ENCODE measurements at regions not wholly inside any gene's neighbourhood (a gene's known extent, or its start where the extent isn't known, plus 50 kb on each side); places are given as distances from the start of the nearest gene placed in this dataset.
"Not testable (repeated sequence)": the region's sequence is repeated elsewhere in the genome, so short reads cannot be mapped to it uniquely, and the experiment has no call there.

DNA sequence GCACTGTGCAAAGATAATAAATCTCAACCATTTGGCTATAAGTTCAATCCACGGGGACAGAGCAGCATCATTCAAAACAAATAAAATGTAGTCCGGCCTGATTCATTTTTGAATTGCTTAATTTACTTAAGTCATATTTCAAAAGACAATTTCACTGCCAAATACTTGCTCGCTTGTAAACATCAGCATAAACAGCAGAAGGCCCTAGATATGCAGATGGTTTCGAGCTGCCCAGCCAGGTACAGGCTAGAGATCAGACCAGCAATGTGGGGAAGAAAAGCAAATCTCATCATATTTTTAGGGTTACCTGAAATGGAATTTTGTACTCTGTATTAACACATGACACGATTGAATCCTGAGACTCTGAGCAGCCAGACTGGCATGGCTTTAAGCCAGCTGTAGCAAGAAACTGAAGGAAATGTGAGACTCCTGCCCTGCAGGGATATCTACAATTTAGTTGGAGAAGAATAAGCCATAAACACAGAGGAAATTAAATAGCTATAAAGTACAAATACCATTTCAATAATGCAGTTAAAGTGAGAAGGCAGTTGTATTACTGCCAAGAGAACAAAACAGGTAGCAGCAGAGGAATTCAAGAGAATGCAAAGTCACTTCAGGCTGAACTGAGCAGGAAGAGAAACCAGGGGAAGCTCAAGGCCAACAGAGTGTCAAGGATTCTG lies 440.3 kb downstream of the ETS1 start:
- FAIRE-seq, result no peak
- TF ChIP-seq POU2F2 (IDR thresholded peaks at IDR 0.05; ENCODE audit: low read depth, low read length) (no peak), TAF1 (IDR thresholded peaks at IDR 0.05; ENCODE audit: low read depth, low read length) (no peak), PAX5 (IDR thresholded peaks at IDR 0.05; ENCODE audit: insufficient read depth, low read length, severe bottlenecking) (no peak), POLR2A (IDR thresholded peaks at IDR 0.05; ENCODE audit: low read depth, low read length) (no peak), SPI1 (IDR thresholded peaks at IDR 0.05; ENCODE audit: low read depth, low read length) (no peak), POLR2AphosphoS5 (IDR thresholded peaks at IDR 0.05; ENCODE audit: low read depth, low read length) (no peak)
- no peak for DNase-seq (ENCODE audit: insufficient read length, low spot score)

DNA sequence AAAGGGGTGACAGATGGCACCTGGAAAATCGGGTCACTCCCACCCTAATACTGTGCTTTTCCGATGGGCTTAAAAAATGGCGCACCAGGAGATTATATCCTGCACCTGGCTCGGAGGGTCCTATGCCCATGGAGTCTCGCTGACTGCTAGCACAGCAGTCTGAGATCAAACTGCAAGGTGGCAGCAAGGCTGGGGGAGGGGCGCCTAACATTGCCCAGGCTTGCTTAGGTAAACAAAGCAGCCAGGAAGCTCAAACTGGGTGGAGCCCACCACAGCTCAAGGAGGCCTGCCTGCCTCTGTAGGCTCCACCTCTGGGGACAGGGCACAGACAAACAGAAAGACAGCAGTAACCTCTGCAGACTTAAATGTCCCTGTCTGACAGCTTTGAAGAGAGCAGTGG lies 447.1 kb downstream of the ETS1 start:
- not testable (repeated sequence) for DNase-seq (ENCODE audit: insufficient read length, low spot score); FAIRE-seq

DNA sequence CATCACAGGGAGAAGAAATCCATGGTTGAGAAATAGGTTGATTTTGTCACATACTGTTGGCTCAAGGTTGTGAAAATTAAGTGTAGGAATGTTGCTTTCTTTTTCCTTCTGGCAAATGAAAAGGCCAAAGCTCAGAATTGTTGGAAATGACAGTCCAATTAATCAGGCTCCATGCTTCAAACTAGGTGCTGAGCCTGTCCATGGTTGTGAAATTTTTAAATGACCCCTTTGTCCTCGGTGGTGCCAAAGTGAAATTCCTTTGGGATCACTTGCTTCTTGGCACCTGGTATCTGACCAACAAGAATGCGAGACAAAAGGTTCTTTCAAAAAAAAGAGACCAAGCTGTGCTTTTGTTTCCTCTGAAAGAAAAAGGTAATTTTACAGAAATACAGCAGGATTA lies 451.9 kb downstream of the ETS1 start:
- TF ChIP-seq PAX5 (IDR thresholded peaks at IDR 0.05; ENCODE audit: insufficient read depth, low read length, severe bottlenecking) (no peak), POU2F2 (IDR thresholded peaks at IDR 0.05; ENCODE audit: low read depth, low read length) (no peak), TAF1 (IDR thresholded peaks at IDR 0.05; ENCODE audit: low read depth, low read length) (no peak), POLR2A (IDR thresholded peaks at IDR 0.05; ENCODE audit: low read depth, low read length) (no peak), POLR2AphosphoS5 (IDR thresholded peaks at IDR 0.05; ENCODE audit: low read depth, low read length) (no peak)
- DNase-seq (ENCODE audit: insufficient read length, low spot score) (no peak), FAIRE-seq (no peak)

DNA sequence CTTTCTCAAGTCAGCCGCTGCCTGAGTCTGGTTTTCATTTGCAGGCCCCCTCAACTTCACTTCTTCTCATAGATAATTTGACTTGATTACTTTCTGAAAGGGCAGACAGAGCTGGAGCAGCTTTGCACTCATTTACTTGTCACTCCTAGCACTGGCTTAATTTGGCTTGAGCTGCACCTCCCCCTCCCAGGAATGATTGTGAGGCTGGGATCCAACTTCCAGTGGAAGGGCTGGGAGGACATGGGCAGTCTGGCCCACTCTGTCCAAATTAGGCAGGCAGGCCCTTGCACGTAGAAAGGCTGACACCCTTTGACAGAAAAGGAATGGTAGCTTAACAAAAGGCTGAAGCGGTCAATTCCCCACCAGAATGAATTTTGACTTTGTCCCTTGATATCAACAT lies 453.9 kb downstream of the ETS1 start:
- TF ChIP-seq POLR2A (IDR thresholded peaks at IDR 0.05; ENCODE audit: low read depth, low read length) (no peak), TAF1 (IDR thresholded peaks at IDR 0.05; ENCODE audit: low read depth, low read length) (no peak), POLR2AphosphoS5 (IDR thresholded peaks at IDR 0.05; ENCODE audit: low read depth, low read length) (no peak), POU2F2 (IDR thresholded peaks at IDR 0.05; ENCODE audit: low read depth, low read length) (no peak), PAX5 (IDR thresholded peaks at IDR 0.05; ENCODE audit: insufficient read depth, low read length, severe bottlenecking) (no peak), SPI1 (IDR thresholded peaks at IDR 0.05; ENCODE audit: low read depth, low read length) (no peak)
- no peak for FAIRE-seq
- no peak for DNase-seq (ENCODE audit: insufficient read length, low spot score)

DNA sequence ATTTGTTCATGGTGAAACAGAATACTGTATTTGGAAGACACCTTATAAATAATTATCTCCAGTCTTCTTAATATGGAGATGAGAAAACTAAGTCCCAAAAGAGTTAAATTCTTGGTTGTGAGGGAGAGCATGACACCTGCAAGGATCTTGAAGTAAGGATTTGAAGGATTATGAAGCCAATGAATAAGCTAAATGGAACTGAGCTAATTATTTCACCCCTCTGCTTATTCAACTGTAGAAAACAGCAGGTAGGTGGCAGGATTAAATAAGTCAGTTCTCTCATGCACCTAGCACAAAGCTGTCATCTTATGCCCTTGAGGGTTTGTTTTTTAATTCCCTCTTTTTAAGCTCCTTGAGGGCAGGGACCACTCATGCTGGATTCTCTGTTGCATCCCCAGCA lies 457.3 kb downstream of the ETS1 start:
- FAIRE-seq (no peak), DNase-seq (ENCODE audit: insufficient read length, low spot score) (no peak)
- TF ChIP-seq POU2F2 (IDR thresholded peaks at IDR 0.05; ENCODE audit: low read depth, low read length) (no peak), POLR2AphosphoS5 (IDR thresholded peaks at IDR 0.05; ENCODE audit: low read depth, low read length) (no peak), POLR2A (IDR thresholded peaks at IDR 0.05; ENCODE audit: low read depth, low read length) (no peak), TAF1 (IDR thresholded peaks at IDR 0.05; ENCODE audit: low read depth, low read length) (no peak), SPI1 (IDR thresholded peaks at IDR 0.05; ENCODE audit: low read depth, low read length) (no peak), PAX5 (IDR thresholded peaks at IDR 0.05; ENCODE audit: insufficient read depth, low read length, severe bottlenecking) (no peak)

DNA sequence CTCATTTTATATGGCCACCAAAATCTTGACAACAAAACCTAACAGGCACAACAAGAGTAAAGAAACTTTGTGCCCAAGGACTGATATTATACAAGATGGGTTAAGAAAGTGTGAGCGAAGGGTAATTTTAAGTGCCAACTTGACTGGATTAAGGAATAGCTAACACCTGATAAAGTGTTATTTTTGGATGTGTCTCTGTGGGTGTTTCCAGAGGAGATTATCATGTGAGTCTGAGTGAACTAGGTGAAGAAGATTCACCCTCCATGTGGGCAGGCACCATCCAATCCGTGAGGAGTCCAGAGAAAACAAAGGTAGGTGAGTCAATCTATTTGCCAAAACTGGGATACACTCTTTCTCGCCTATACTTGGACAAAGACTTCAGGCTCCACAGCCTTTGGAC lies 461.6 kb downstream of the ETS1 start:
- DNase-seq (ENCODE audit: insufficient read length, low spot score) (no peak), FAIRE-seq (no peak)
- TF ChIP-seq PAX5 (IDR thresholded peaks at IDR 0.05; ENCODE audit: insufficient read depth, low read length, severe bottlenecking) (no peak), POLR2A (IDR thresholded peaks at IDR 0.05; ENCODE audit: low read depth, low read length) (no peak), POLR2AphosphoS5 (IDR thresholded peaks at IDR 0.05; ENCODE audit: low read depth, low read length) (no peak), TAF1 (IDR thresholded peaks at IDR 0.05; ENCODE audit: low read depth, low read length) (no peak), POU2F2 (IDR thresholded peaks at IDR 0.05; ENCODE audit: low read depth, low read length) (no peak), SPI1 (IDR thresholded peaks at IDR 0.05; ENCODE audit: low read depth, low read length) (no peak)

DNA sequence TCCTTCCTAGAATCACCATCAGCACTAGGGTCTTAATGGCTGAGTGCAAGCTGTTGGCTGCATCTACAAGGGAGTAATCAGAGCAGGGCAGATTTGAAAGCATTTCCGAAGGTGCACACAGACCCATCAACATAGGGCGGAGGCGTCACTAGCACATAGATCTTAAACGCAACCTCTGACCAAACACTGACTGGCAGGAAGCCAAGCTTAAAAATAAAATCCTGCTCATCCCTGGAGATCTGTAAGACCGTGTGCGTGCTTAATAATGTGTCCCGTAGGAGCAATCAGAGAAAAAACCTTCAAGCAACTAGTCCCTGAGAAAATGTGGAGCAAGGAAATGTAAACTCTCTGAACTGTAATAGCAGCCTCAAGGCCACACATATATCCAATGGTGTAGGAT lies 470.5 kb downstream of the ETS1 start:
- TF ChIP-seq POLR2A (IDR thresholded peaks at IDR 0.05; ENCODE audit: low read depth, low read length), result no peak
- no peak for TF ChIP-seq SPI1 (IDR thresholded peaks at IDR 0.05; ENCODE audit: low read depth, low read length)
- no peak for TF ChIP-seq PAX5 (IDR thresholded peaks at IDR 0.05; ENCODE audit: insufficient read depth, low read length, severe bottlenecking)
- TF ChIP-seq POLR2AphosphoS5 (IDR thresholded peaks at IDR 0.05; ENCODE audit: low read depth, low read length), result no peak
- TF ChIP-seq TAF1 (IDR thresholded peaks at IDR 0.05; ENCODE audit: low read depth, low read length), result no peak
- no peak for TF ChIP-seq POU2F2 (IDR thresholded peaks at IDR 0.05; ENCODE audit: low read depth, low read length)
- DNase-seq (ENCODE audit: insufficient read length, low spot score) (no peak), FAIRE-seq (no peak)

DNA sequence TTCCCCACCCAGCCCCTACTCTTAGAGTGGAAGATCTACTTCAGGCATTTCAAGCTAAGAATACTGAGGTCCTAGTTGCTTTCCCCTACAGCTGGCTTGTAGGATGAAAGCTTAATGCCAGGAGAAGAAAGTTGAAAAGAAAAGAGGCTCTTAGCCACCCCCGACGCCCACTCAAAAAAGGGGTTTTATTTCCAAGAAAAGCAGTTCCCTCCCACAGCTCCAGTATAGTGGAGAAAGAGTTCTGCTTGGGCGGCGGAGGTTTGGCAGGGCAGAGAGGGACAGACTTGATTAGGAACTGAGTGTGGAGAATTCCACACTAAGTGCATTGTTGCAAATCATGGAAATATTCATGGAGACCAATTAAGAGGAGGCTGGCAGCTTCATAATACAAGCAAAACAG lies 470.9 kb downstream of the ETS1 start:
- DNase-seq (ENCODE audit: insufficient read length, low spot score) (no peak), FAIRE-seq (no peak)
- TF ChIP-seq POU2F2 (IDR thresholded peaks at IDR 0.05; ENCODE audit: low read depth, low read length) (no peak), PAX5 (IDR thresholded peaks at IDR 0.05; ENCODE audit: insufficient read depth, low read length, severe bottlenecking) (no peak), POLR2A (IDR thresholded peaks at IDR 0.05; ENCODE audit: low read depth, low read length) (no peak), POLR2AphosphoS5 (IDR thresholded peaks at IDR 0.05; ENCODE audit: low read depth, low read length) (no peak), TAF1 (IDR thresholded peaks at IDR 0.05; ENCODE audit: low read depth, low read length) (no peak), SPI1 (IDR thresholded peaks at IDR 0.05; ENCODE audit: low read depth, low read length) (no peak)

DNA sequence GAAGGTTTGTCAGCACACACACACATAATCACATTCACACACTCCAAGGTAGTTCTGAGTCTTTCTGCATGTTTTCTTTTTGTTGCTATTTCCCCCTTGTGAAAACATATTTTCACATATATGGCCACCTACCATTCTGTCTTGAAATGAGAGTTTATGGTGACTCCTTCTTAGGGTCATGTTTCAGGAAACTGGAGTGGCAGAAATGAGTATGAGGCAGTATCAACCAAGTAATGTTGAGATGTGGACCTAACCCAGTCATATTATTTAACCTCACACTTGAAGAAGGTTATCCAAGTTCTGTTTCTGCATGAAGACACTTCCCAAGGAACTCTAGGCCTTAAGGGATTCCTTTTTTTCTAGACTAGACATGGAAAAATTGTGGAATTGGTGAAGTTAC lies 481.4 kb downstream of the ETS1 start:
- FAIRE-seq (no peak), DNase-seq (ENCODE audit: insufficient read length, low spot score) (no peak)
- TF ChIP-seq POLR2A (IDR thresholded peaks at IDR 0.05; ENCODE audit: low read depth, low read length), result no peak
- TF ChIP-seq SPI1 (IDR thresholded peaks at IDR 0.05; ENCODE audit: low read depth, low read length), result no peak
- no peak for TF ChIP-seq TAF1 (IDR thresholded peaks at IDR 0.05; ENCODE audit: low read depth, low read length)
- no peak for TF ChIP-seq POU2F2 (IDR thresholded peaks at IDR 0.05; ENCODE audit: low read depth, low read length)
- no peak for TF ChIP-seq PAX5 (IDR thresholded peaks at IDR 0.05; ENCODE audit: insufficient read depth, low read length, severe bottlenecking)

DNA sequence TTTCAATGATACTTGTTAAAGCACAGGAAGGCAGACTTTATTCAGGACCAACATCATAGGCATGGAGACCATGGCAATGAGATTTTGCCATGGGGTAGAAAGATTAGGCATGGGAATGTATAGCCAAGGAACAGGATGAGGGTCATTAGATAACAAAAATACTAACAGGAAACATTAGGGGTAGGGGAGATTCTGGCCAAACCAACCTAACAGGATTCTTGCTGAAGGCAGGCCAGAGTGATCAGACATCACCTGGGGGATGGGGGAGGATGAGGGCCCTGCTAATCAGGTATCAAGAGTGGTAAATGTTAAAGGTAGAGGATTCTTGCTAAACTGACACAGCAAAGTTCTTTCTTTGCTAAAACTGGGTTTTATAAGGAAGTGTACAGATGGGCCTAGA lies 481.8 kb downstream of the ETS1 start:
- FAIRE-seq, result no peak
- TF ChIP-seq POLR2A (IDR thresholded peaks at IDR 0.05; ENCODE audit: low read depth, low read length) (no peak), TAF1 (IDR thresholded peaks at IDR 0.05; ENCODE audit: low read depth, low read length) (no peak), PAX5 (IDR thresholded peaks at IDR 0.05; ENCODE audit: insufficient read depth, low read length, severe bottlenecking) (no peak), POLR2AphosphoS5 (IDR thresholded peaks at IDR 0.05; ENCODE audit: low read depth, low read length) (no peak), SPI1 (IDR thresholded peaks at IDR 0.05; ENCODE audit: low read depth, low read length) (no peak), POU2F2 (IDR thresholded peaks at IDR 0.05; ENCODE audit: low read depth, low read length) (no peak)
- no peak for DNase-seq (ENCODE audit: insufficient read length, low spot score)

Measured in GM12891 (cell line).